ENCODE measurements at regions not wholly inside any gene's neighbourhood (a gene's known extent, or its start where the extent isn't known, plus 50 kb on each side); places are given as distances from the start of the nearest gene placed in this dataset.

GRCh38 chrX:40521868-40522450 is 58.8 kb upstream of the ATP6AP2 start:
- no peak for TF ChIP-seq CTCF (IDR thresholded peaks at IDR 0.05; ENCODE audit: insufficient read depth, low read depth, low read length)
- no peak overlapping the region for H3K4me3 ChIP-seq (ENCODE audit: low read depth, low read length)
- H3K27me3 ChIP-seq (ENCODE audit: control insufficient read depth, insufficient read depth, low read length): no peaks in the 10 kb centered on the region
- CTCF ChIA-PET: no interaction called here
- no peak for DNase-seq (ENCODE audit: low read depth)
- no peaks in the 10 kb centered on the region for H3K36me3 ChIP-seq (ENCODE audit: control insufficient read depth, insufficient read depth, low read length)
- POLR2A ChIA-PET: no interaction called here

GRCh38 chrX:40514376-40514775 is 66.4 kb upstream of the ATP6AP2 start:
- no peaks in the 10 kb centered on the region for H3K36me3 ChIP-seq (ENCODE audit: control insufficient read depth, insufficient read depth, low read length)
- DNase-seq (ENCODE audit: low read depth): no peak
- ChIA-PET POLR2A (no interaction called here), CTCF (no interaction called here)
- TF ChIP-seq CTCF (IDR thresholded peaks at IDR 0.05; ENCODE audit: insufficient read depth, low read depth, low read length): no peak
- no peaks in the 10 kb centered on the region for H3K27me3 ChIP-seq (ENCODE audit: control insufficient read depth, insufficient read depth, low read length)
- H3K4me3 ChIP-seq (ENCODE audit: low read depth, low read length): no peak overlapping the region

- no peaks in the 10 kb centered on the region for H3K36me3 ChIP-seq (ENCODE audit: control insufficient read depth, insufficient read depth, low read length)
- H3K27me3 ChIP-seq (ENCODE audit: control insufficient read depth, insufficient read depth, low read length): no peaks in the 10 kb centered on the region
- H3K4me3 ChIP-seq (ENCODE audit: low read depth, low read length): no peak overlapping the region
- no peak for DNase-seq (ENCODE audit: low read depth)
- CTCF ChIA-PET: no interaction called here
- POLR2A ChIA-PET: no interaction called here
- no peak for TF ChIP-seq CTCF (IDR thresholded peaks at IDR 0.05; ENCODE audit: insufficient read depth, low read depth, low read length)
These were observed 66.9 kb upstream of the ATP6AP2 start for GRCh38 chrX:40513835-40514234.

- Histone ChIP-seq H3K4me3 (ENCODE audit: low read depth, low read length) (no peak overlapping the region), H3K27me3 (ENCODE audit: control insufficient read depth, insufficient read depth, low read length) (no peaks in the 10 kb centered on the region), H3K36me3 (ENCODE audit: control insufficient read depth, insufficient read depth, low read length) (no peaks in the 10 kb centered on the region)
- CTCF ChIA-PET: no interaction called here
- POLR2A ChIA-PET: no interaction called here
- no peak for DNase-seq (ENCODE audit: low read depth)
- TF ChIP-seq CTCF (IDR thresholded peaks at IDR 0.05; ENCODE audit: insufficient read depth, low read depth, low read length): no peak
These were observed 67.8 kb upstream of the ATP6AP2 start for GRCh38 chrX:40513012-40513411.

GRCh38 chrX:40511258-40511657 is 69.5 kb upstream of the ATP6AP2 start:
- Histone ChIP-seq H3K4me3 (ENCODE audit: low read depth, low read length) (no peak overlapping the region), H3K27me3 (ENCODE audit: control insufficient read depth, insufficient read depth, low read length) (no peaks in the 10 kb centered on the region), H3K36me3 (ENCODE audit: control insufficient read depth, insufficient read depth, low read length) (no peaks in the 10 kb centered on the region)
- no peak for TF ChIP-seq CTCF (IDR thresholded peaks at IDR 0.05; ENCODE audit: insufficient read depth, low read depth, low read length)
- ChIA-PET CTCF (no interaction called here), POLR2A (no interaction called here)
- no peak for DNase-seq (ENCODE audit: low read depth)

Measured in BJ (cell line).